Right hindlimb (tissue), 1 donor: ENCODE measurements at regions not wholly inside any gene's neighbourhood (a gene's known extent, or its start where the extent isn't known, plus 50 kb on each side); places are given as distances from the start of the nearest gene placed in this dataset.
"Not testable (repeated sequence)": the region's sequence is repeated elsewhere in the genome, so short reads cannot be mapped to it uniquely, and the experiment has no call there.

Experiments
- DNase-seq: peaks from one replicate; pipeline ENCODE4 v3.0.0-alpha.2; 2018

DNA sequence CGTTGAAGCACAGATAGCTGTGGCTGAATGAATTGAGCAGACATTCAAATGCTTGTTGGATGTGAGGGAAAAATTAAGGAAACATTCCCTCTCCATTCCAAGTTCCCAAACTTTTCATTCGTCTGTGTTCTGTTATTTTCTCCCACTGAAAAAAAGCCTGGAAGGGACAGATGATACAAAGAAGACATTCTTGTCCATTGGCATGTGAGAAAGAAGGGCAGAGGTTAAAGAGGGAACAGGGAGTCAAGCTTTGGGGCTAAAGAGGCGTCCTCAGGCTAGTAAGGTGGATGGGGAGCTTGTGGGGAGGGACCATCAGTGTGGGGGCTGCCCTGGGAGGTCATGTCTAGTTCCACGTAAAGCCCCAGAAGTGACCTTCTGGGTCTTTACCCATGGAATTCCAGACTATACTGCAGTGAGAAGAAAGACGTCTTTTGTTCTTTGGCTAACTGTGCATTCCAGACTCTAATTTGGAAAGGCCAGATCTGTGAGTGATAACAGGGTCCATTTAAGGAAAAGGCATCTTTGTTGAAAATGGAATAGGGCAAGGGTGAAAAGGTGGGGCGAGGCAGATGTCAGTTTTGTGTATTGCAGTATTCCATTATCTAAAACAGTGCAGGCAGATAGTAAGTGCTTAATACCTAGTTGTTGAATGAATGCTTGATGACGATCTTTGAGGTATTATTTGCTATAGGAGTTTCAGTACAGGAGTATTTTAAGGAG lies 117.5 kb downstream of the SOX4 start:
- no peak for DNase-seq

GRCh38 chr6:21712213-21712612 lies 118.7 kb downstream of the SOX4 start:
- no peak for DNase-seq

DNA sequence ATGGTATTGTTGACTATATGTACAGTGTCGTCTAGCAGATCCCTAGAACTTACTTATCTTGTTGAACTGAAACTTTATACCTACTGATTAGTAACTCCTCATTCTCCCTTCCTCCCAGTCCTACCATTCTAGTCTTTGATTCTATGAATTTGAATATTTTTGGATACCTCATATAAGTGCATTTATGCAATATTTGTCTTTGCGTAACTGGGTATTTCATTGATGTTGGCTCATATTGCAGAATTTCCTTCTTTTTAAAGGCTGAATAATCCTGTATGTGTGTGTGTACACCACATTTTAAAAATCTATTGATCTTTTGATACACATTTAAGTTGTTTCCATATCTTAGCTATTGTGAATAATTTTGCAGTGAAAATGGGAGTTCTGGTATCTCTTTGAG lies 119.9 kb downstream of the SOX4 start:
- no peak for DNase-seq

DNA sequence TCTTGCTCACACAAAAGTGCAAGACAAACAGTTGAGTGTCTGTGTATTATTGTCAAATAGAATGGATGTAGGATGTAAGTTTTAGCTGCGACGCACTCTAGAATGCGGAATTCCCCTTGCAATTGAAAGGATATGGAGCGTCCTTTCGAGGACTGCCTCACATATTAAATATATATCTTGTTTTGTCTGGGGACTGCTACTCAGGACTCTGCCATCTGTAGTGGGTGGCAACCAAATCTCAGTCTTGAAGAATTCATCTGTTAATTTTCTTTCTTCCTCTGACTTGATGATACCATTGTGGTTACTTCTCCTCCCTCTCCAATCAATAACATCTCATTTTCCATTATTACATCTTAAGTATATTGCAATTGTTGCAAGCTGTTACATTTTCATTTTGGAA lies 121.6 kb downstream of the SOX4 start:
- DNase-seq: no peak

GRCh38 chr6:21722510-21722909 lies 129.0 kb downstream of the SOX4 start:
- DNase-seq: no peak

DNA sequence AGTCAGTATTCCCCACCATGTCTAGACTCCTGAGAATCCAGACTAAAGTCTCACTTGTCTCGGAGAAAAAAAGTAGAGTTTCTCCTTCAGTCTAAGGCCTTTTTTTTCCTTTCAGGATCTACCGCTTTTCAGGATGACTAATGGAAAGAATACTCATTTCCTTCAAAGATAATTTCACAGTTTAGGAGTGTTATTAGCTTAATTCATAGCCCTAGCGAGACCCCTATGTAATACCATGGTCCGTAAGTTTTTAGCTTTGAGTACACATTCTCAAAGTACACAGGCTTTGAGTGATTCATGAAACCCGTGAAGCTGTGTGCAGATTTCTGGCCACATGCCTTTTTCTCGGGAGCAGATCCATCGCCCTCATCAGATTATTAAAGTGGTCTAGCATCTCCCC lies 133.1 kb downstream of the SOX4 start:
- DNase-seq: no peak

GRCh38 chr6:21728141-21728540 lies 134.6 kb downstream of the SOX4 start:
- no peak for DNase-seq

DNA sequence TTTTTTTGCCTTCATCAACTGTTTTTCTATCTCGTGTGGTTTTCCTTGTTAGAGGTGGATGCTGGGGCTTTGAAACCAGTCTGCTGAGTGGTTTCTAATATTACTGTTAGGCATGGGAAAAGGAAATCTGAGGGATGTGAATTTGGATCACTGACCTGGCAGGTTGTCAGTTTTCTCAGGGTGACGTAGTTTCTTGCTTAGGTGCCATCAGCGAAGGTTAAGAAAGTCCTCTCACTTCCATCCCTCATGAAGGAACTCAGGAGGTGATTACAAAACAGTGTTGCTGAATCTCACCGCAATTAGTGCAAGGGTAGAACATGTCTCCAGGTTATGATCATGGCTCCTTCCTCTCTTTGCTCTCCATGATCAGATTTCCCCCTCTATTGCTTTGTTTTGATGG lies 135.9 kb downstream of the SOX4 start:
- no peak for DNase-seq

DNA sequence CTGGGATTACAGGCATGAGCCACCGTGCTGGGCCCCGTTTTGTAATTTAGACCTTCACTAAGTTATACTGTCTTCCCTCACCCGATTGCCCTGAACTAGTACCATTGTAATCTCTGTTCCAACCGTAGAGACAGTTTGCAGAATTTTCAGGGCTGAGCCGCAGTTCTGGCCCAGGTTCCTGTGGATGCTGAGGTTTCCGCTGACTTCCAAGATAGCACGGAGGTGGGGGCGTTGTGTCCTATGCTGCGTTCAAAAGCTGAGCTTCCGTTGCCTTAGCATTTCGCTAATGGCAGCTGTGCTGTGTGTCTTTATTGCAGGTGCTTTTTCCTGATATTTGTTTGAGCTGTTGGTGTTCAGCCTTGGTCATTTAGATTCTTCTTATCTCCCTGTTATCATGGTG lies 137.0 kb downstream of the SOX4 start:
- no peak for DNase-seq

DNA sequence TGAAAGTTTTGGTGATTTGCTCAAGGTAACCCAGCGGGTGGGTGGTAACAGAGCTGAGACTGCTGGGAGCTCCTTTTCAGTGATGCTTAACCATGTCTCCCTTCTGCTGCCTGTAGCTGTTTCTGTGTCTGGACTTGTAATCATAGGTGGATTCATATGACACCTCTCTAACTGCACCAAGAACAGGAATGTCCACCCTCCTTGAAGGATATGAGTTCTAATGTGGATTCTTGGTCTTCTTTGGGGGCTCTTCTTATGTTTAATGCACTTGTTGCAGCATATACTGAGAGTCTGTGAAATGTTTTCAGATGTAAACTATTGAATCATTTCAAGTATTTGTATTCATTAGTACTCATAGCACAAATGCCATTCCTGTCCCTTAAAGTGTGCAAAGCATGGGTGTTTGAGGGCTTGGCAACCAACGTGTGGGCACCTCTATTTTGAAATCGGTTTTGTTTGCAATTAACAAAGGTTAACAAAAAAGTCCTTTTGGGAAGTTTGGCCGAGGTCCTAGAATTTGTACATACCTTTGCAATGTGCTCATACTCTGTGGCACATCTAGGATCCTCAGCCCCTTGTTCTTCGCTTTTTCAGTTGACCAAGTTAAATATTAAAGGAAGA lies 138.0 kb downstream of the SOX4 start:
- no peak for DNase-seq

DNA sequence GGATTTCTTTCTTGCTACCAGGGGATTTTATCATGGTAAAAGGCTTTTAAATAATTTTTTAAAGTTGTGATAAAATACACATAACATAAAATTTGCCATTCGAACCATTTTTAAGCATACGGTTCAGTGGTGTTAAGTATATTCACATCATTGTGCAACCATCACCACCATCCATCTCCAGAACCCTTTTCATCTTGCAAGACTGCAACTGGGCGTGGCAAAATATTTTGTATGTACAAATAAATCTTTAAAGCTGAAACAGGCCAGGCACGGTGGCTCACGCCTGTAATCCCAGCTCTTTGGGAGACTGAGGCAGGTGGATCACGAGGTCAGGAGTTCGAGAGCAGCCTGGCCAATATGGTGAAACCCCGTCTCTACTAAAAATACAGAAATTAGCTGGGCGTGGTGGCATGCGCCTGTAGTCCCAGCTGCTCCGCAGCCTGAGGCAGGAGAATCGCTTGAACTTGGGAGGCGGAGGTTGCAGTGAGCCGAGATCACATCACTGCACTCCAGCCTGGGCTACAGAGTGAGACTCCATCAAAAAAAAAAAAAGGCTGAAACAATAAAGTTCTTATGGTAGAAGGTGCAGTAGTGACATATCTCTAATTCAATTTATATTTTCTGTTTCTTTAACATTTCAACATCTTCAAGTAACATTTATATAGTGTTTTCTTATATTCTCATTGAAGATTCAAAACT lies 138.6 kb downstream of the SOX4 start:
- not testable (repeated sequence) for DNase-seq

DNA sequence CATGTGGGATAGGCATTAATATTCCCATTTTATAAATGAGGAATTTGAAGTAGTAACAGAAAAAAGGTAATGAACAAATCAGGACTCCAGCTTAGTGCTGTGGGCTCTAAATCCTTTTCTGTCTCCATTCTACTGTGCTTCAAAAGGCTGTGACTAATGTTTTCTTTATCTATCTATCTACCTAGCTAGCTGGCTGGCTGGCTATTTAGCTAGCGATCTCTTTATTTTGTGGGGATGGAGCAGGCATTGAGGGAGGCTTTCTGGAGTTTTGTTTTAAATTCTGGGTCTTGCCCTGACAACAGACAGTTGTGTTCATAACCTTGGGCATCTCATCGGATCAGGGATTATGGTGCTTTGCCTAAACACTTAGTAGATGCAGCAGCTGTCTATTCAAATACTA lies 139.2 kb downstream of the SOX4 start:
- DNase-seq: no peak

- DNase-seq: no peak
Measured at GRCh38 chr6:21733311-21733710, 139.8 kb downstream of the SOX4 start.

GRCh38 chr6:21734204-21734603 lies 140.7 kb downstream of the SOX4 start:
- no peak for DNase-seq

GRCh38 chr6:21738180-21739094 lies 144.9 kb downstream of the SOX4 start:
- no peak for DNase-seq

- no peak for DNase-seq
Measured at GRCh38 chr6:21739241-21739640, 145.7 kb downstream of the SOX4 start.

DNA sequence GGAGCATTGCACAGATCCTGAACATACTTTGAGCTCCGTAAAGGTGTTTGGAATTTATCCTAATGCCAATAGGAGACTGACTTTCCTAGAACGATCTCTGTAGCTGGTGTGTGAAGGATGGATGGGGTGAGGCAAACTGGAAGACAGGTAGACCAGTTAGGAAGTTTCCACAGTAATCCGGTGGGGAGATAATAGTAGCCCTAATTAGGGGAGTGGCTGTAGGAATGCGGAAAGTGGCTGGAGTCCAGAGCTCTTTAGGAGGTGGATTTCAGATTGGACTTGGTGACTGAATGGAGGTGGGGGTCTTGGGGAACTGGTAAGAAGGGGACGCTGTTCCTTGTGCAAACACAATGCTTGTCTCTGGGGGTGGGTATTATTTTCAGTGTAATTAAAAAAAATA lies 146.3 kb downstream of the SOX4 start:
- no peak for DNase-seq

DNA sequence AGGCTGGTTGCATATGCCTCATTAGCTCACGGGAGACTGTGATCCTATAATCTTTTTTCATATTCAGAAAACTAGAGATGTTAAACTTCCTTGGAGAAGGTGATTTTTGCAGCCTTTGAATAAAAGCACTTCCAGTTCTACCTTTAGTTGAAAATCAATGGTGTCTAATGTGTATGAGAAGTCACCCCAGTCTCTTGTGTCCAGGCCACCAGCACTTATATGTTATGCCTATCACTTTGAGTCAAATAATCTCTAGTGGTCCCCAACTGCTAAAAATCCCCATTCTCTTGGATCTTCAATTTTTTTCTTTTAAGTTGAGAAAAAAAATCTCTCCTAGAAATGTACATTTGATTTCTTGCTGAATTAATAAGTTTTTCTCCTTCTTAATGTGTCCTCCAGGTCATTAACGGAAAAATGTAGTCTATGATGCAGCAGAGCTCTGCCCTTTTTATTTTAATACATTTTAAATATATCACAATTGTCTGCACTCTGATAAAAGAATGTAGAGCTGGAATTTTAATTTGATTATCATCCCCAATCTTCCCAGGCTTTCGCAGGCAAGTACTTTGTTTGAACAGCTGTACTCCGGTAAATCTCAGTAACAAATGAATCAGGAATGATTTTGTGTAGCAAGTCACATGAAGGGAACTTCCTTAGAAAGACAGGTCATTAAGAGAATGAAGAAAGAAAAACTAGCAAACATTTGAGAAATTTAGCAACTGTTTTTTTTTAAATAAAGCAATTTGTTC lies 147.0 kb downstream of the SOX4 start:
- no peak for DNase-seq

DNA sequence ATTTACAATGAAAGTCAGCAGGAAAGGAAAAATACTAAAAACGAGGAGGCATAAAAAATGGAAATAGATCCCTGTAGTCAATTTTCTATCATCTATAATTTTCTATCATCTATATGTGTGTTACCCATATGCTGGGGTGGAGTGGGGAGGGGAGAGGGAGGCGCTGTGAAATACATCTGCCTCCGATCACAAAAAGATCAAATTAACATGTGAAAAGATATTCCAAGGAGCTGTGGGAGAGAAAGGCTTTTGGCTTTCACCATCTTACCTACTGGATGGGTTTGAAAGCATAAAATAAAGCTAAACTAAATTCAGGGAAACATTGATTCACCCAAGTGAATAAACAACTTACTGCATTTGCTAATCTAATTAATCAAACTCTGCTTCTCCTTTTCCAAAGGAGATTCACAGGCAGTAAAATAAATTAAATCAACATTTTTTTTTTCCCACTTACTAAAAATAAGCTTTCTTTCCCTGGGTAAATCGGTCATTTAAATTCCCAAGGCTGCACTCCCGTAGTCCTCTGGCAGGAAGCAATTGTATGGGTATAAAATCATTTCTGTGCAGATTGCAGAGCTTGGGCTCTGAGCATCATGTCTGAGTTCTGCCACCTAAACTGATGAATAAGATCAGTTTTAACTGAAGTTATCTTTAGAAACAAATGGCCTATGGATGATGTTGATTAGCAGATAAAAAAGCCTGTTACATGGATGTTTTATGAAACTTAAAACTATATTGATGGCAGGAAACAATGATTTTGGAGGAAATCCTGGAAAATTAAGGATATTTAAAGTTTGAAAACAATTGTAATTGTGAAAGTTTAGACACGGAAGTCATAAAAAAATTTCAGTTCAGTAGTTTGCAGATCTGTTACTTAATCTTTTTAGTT lies 147.9 kb downstream of the SOX4 start:
- DNase-seq: no peak

- no peak for DNase-seq
Measured at GRCh38 chr6:21742238-21742660, 148.7 kb downstream of the SOX4 start.

- no peak for DNase-seq
Measured at GRCh38 chr6:21744331-21744730, 150.8 kb downstream of the SOX4 start.
